SU-DHL-6 (cell line): ENCODE measurements at regions not wholly inside any gene's neighbourhood (a gene's known extent, or its start where the extent isn't known, plus 50 kb on each side); places are given as distances from the start of the nearest gene placed in this dataset.

Experiments used
- CTCF ChIP-seq: fragments of 200-600 bp; sonication (generic); IDR thresholded peaks from one replicate; pipeline ENCODE4 v1.5.1; 2017; ENCODE audit warnings: antibody characterized with exemption, mild to moderate bottlenecking, low read length, moderate library complexity; ENCODE audit not compliant: insufficient read depth, poor library complexity, severe bottlenecking
- EZH2phosphoT487 ChIP-seq: fragments of 200-600 bp; sonication (generic), shearing (Covaris generic); conservative IDR thresholded peaks from 2 replicates; pipeline ENCODE4 v1.6.1; 2018; ENCODE audit warnings: mild to moderate bottlenecking, antibody characterized with exemption, low read length, moderate library complexity, mixed read lengths

DNA sequence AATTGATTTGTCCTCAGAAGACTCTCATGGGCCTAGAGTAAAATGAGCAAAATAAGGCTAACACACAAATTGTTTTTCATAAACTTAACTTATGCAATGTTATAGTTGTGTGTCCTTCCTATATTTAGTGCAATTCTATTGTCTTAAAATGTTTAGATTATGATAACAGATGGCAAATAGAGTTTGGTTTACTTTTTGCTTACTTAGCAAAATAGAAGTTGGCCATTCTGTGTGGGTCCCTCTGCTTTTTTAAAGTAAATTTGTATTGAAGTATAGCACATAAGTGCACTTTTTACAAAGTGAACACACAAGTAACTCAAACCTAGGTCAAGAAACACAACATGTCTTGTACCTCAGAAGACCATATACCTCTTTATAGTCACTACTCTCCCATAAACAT, 150.6 kb upstream of the RARB start:
- no peak for TF ChIP-seq EZH2phosphoT487
- no peak for TF ChIP-seq CTCF
